H1 (cell line): ENCODE measurements at regions not wholly inside any gene's neighbourhood (a gene's known extent, or its start where the extent isn't known, plus 50 kb on each side); places are given as distances from the start of the nearest gene placed in this dataset.

ENCODE experiments used
- CHD1 ChIP-seq: IDR thresholded peaks from 2 replicates; pipeline ENCODE4 v1.6.1; 2012; ENCODE audit warnings: low read depth, low read length, improper control_type of control experiment
- CREB1 ChIP-seq: IDR thresholded peaks from 2 replicates; pipeline ENCODE4 v1.6.1; 2012; ENCODE audit warnings: inconsistent platforms
- EZH2 ChIP-seq: fragments of 200-600 bp; sonication (generic); IDR thresholded peaks from 2 replicates; pipeline ENCODE4 v1.7.1; 2012; ENCODE audit warnings: low read depth, mild to moderate bottlenecking, moderate library complexity, low read length, inconsistent platforms; ENCODE audit not compliant: severe bottlenecking
- GABPA ChIP-seq: IDR thresholded peaks from 2 replicates; pipeline ENCODE4 v1.6.1; 2011; ENCODE audit warnings: mild to moderate bottlenecking, low read length, moderate library complexity, borderline replicate concordance; ENCODE audit not compliant: insufficient read depth
- JUND ChIP-seq: IDR thresholded peaks from 2 replicates; pipeline ENCODE4 v1.6.1; 2011; ENCODE audit warnings: mild to moderate bottlenecking, improper control_type of control experiment, low read length
- KDM1A ChIP-seq: fragments of 200-600, 300-600 bp; sonication (generic); IDR thresholded peaks from 2 replicates; pipeline ENCODE4 v1.7.1; 2016; ENCODE audit warnings: mild to moderate bottlenecking, low read length, borderline replicate concordance
- POLR2AphosphoS5 ChIP-seq: IDR thresholded peaks from 2 replicates; pipeline ENCODE4 v1.6.1; 2011; ENCODE audit warnings: low read depth, low read length
- SP4 ChIP-seq: IDR thresholded peaks from 2 replicates; pipeline ENCODE4 v1.6.1; 2012; ENCODE audit warnings: low read length, inconsistent platforms
- TF ChIP-seq, protein P1 (sequence below): IDR thresholded peaks from 2 replicates; pipeline ENCODE4 v1.6.1; 2011; ENCODE audit warnings: low read length, improper control_type of control experiment

DNA sequence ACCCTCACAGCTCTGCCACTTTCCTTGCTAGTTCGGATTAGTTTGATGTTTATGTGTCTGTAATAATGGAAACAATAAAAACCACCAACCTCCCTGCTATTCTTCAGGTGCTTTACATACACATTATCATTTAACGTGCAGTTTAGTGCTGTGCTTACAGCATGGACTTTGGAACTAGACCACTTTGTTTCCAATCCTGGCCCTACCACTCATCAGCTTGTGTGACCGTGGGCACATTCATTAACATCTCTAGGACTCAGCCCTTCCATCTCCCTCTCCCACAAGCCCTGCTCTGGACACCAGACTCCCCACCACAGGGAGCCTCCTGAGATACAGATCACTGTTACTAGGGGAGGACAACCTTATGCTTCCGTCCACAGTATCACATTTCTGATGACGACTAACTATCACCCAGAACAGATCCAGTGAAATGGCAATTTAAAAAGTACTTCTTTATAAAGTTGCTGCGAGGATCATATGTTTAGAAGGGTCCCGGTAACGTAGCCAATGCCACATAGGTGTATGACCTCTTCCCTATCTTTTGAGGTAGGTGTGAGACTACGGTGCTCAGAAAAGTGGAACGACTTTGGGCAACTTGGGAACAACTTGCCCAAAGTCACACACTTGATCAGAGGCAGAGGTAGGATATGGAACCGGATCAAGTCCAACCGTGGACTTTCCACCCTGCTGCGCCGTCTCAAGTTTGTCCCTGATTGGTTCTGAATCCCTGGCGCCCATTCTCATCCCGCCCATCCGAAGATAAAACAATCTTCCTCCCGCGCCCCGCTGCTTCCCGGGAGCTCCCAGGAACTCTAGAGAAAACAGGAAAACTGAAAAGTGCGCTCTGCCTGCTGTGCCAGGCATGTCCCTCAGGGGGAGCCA lies 132.4 kb upstream of the NIPBL start:
- TF ChIP-seq KDM1A: no peak
- TF ChIP-seq GABPA: no peak
- no peak for TF ChIP-seq EZH2
- no peak for TF ChIP-seq POLR2AphosphoS5
- no peak for TF ChIP-seq CHD1
- TF ChIP-seq, protein P1, sequence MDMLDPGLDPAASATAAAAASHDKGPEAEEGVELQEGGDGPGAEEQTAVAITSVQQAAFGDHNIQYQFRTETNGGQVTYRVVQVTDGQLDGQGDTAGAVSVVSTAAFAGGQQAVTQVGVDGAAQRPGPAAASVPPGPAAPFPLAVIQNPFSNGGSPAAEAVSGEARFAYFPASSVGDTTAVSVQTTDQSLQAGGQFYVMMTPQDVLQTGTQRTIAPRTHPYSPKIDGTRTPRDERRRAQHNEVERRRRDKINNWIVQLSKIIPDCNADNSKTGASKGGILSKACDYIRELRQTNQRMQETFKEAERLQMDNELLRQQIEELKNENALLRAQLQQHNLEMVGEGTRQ: no peak
- TF ChIP-seq JUND: no peak
- TF ChIP-seq SP4: no peak
- 0 out of 2 replicates have a peak, but pooled peaks have one; percentile 18 for TF ChIP-seq CREB1
